Keratinocyte (primary cell): ENCODE measurements at regions not wholly inside any gene's neighbourhood (a gene's known extent, or its start where the extent isn't known, plus 50 kb on each side); places are given as distances from the start of the nearest gene placed in this dataset.

Experiments
- DNase-seq: peaks from one replicate; pipeline ENCODE4 v3.0.0-alpha.2; 2011; ENCODE audit warnings: low read depth, missing footprints, low spot score
- FAIRE-seq: peaks from 2 replicates; lab custom pipeline; 2011; peaks lifted over from hg19 to GRCh38; lab: Jason Lieb, UNC
- H2AFZ ChIP-seq: 2 replicates; pipeline ENCODE4 v1.6.0; 2012; ENCODE audit warnings: low read length, control low read depth, inconsistent platforms; ENCODE audit not compliant: control insufficient read depth
- H3K27ac ChIP-seq: 2 replicates; pipeline ENCODE4 v1.5.1; 2011; ENCODE audit warnings: low read length; ENCODE audit not compliant: control insufficient read depth, insufficient read depth
- H3K27me3 ChIP-seq: 3 replicates; pipeline ENCODE4 v1.6.0; 2011; ENCODE audit warnings: low read length; ENCODE audit not compliant: control insufficient read depth, insufficient read depth; ENCODE audit errors: extremely low read depth
- H3K36me3 ChIP-seq, 2 experiments: 2 replicates in 1 of 2; 3 replicates in 1 of 2; pipeline ENCODE4 v1.5.1; 2011; ENCODE audit warnings: low read length in 2 of 2, mild to moderate bottlenecking in 1 of 2; ENCODE audit not compliant: control insufficient read depth in 2 of 2, insufficient read depth in 2 of 2; ENCODE audit errors: extremely low read depth in 1 of 2
- H3K4me1 ChIP-seq: 3 replicates; pipeline ENCODE4 v1.5.1; 2011; ENCODE audit warnings: low read length; ENCODE audit not compliant: control insufficient read depth, insufficient read depth; ENCODE audit errors: extremely low read depth
- H3K4me2 ChIP-seq: 3 replicates; pipeline ENCODE4 v1.6.0; 2011; ENCODE audit warnings: low read depth, low read length; ENCODE audit not compliant: control insufficient read depth, insufficient read depth; ENCODE audit errors: extremely low read depth
- H3K4me3 ChIP-seq, 3 experiments: fragments of 200-600 bp in 1 of 3; sonication (generic) in 1 of 3; 2 replicates in 2 of 3; 3 replicates in 1 of 3; pipeline ENCODE4 v1.5.1; 2011 to 2016; ENCODE audit warnings: low read length in 3 of 3, mild to moderate bottlenecking in 3 of 3, control low read depth in 2 of 3, inconsistent platforms in 1 of 3, low read depth in 1 of 3, mixed read lengths in 1 of 3, mixed run types in 1 of 3, moderate library complexity in 1 of 3; ENCODE audit not compliant: control insufficient read depth in 2 of 3, insufficient read depth in 2 of 3; ENCODE audit errors: extremely low read depth in 1 of 3
- H3K79me2 ChIP-seq: 2 replicates; pipeline ENCODE4 v1.6.0; 2012; ENCODE audit warnings: low read length; ENCODE audit not compliant: control insufficient read depth, insufficient read depth
- H3K9ac ChIP-seq: 3 replicates; pipeline ENCODE4 v1.6.0; 2011; ENCODE audit warnings: low read length; ENCODE audit not compliant: control insufficient read depth, insufficient read depth; ENCODE audit errors: extremely low read depth
- H3K9me1 ChIP-seq: 3 replicates; pipeline ENCODE4 v1.6.0; 2011; ENCODE audit warnings: low read length; ENCODE audit not compliant: control insufficient read depth, insufficient read depth; ENCODE audit errors: extremely low read depth
- H3K9me3 ChIP-seq: 2 replicates; pipeline ENCODE4 v1.5.1; 2012; ENCODE audit warnings: low read depth, low read length; ENCODE audit not compliant: control insufficient read depth
- H4K20me1 ChIP-seq: 3 replicates; pipeline ENCODE4 v1.6.0; 2011; ENCODE audit warnings: low read length; ENCODE audit not compliant: control insufficient read depth, insufficient read depth; ENCODE audit errors: extremely low read depth
- EZH2 ChIP-seq: IDR thresholded peaks from one replicate; pipeline ENCODE4 v1.6.1; 2012; ENCODE audit warnings: inconsistent platforms, mild to moderate bottlenecking, low read length, moderate library complexity
- dilution Hi-C: fragments of 300-500 bp; cut with MboI; formaldehyde crosslinking; loops from one replicate; pipeline ENCODE4 v1.7.0; 2020; ENCODE audit warnings: low sequenced_read_pairs; ENCODE audit not compliant: extremely low pct_ligation_motif_present
- TF ChIP-seq, protein P1 (sequence below), 3 experiments: IDR thresholded peaks in 1 of 3; conservative IDR thresholded peaks in 1 of 3; optimal IDR thresholded peaks in 1 of 3; 2 replicates in 2 of 3; 3 replicates in 1 of 3; pipeline versions ENCODE3 to v1.5.1; 2011; ENCODE audit warnings: low read length in 3 of 3, mild to moderate bottlenecking in 3 of 3, moderate library complexity in 2 of 3, control low read depth in 1 of 3, inconsistent platforms in 1 of 3; ENCODE audit not compliant: insufficient read depth in 2 of 3; ENCODE audit errors: extremely low read depth in 1 of 3

GRCh38 chr11:116035977-116036376 is 531.8 kb upstream of the CADM1 start:
- H4K20me1 ChIP-seq, result no peaks in the 10 kb centered on the region
- peaks cover 2% of the 10 kb centered on the region for H3K27me3 ChIP-seq
- H3K36me3 ChIP-seq, result no peaks in the 10 kb centered on the region
- no peak overlapping the region for H3K27ac ChIP-seq
- TF ChIP-seq, protein P1, sequence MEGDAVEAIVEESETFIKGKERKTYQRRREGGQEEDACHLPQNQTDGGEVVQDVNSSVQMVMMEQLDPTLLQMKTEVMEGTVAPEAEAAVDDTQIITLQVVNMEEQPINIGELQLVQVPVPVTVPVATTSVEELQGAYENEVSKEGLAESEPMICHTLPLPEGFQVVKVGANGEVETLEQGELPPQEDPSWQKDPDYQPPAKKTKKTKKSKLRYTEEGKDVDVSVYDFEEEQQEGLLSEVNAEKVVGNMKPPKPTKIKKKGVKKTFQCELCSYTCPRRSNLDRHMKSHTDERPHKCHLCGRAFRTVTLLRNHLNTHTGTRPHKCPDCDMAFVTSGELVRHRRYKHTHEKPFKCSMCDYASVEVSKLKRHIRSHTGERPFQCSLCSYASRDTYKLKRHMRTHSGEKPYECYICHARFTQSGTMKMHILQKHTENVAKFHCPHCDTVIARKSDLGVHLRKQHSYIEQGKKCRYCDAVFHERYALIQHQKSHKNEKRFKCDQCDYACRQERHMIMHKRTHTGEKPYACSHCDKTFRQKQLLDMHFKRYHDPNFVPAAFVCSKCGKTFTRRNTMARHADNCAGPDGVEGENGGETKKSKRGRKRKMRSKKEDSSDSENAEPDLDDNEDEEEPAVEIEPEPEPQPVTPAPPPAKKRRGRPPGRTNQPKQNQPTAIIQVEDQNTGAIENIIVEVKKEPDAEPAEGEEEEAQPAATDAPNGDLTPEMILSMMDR (optimal IDR thresholded peaks at IDR 0.05 in 1 of 3, IDR thresholded peaks at IDR 0.05 in 1 of 3, conservative IDR thresholded peaks at IDR 0.05 in 1 of 3; ENCODE audit: extremely low read depth in 1 of 3, insufficient read depth in 2 of 3, low read length in 3 of 3), result no peak
- no peak for TF ChIP-seq EZH2
- H3K9me1 ChIP-seq, result no peaks in the 10 kb centered on the region
- no peak overlapping the region for H3K9ac ChIP-seq
- dilution Hi-C loops, result no loop called here
- no peak overlapping the region for H3K4me2 ChIP-seq
- no peak overlapping the region for H2AFZ ChIP-seq
- no peak for DNase-seq
- H3K4me3 ChIP-seq, result no peak overlapping the region
- no peaks in the 10 kb centered on the region for H3K9me3 ChIP-seq
- no peak for FAIRE-seq
- no peaks in the 10 kb centered on the region for H3K79me2 ChIP-seq
- no peaks in the 10 kb centered on the region for H3K4me1 ChIP-seq

DNA sequence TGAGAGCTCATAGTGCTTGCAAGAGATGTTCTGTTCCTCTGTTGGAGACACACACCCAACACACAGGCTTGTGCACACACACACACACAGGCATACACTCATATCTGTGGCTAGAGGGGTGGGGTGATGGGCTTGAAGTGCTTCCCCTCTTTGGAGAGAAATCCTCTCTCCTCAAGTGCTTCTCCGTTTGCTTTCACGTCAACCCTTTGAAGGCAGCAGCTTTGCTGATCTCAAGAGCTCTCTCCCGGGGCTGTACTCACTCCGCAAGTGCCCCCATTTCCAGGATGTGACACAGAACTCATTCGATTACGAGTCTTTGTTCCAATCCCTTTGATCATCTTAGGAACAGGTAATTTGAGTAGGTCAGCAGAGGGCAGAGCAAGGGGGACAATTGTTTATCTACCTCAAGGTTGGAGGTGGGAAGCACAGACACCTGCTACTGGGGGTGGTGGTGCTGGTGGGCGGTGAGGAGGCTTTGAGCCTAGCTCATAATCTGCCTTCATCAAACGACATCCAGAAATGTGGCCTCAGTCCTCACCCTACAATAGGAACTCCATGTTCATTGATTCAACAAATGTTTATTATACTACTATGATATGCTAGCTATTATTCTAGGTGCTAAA is 529.8 kb upstream of the CADM1 start:
- no peaks in the 10 kb centered on the region for H3K4me1 ChIP-seq
- FAIRE-seq, result no peak
- TF ChIP-seq EZH2, result no peak
- TF ChIP-seq, protein P1 (optimal IDR thresholded peaks at IDR 0.05 in 1 of 3, IDR thresholded peaks at IDR 0.05 in 1 of 3, conservative IDR thresholded peaks at IDR 0.05 in 1 of 3; ENCODE audit: extremely low read depth in 1 of 3, insufficient read depth in 2 of 3, low read length in 3 of 3), result no peak
- no peaks in the 10 kb centered on the region for H4K20me1 ChIP-seq
- dilution Hi-C loops, result no loop called here
- no peak for DNase-seq
- H3K4me3 ChIP-seq, result no peak overlapping the region
- no peak overlapping the region for H3K4me2 ChIP-seq
- no peak overlapping the region for H3K9ac ChIP-seq
- no peaks in the 10 kb centered on the region for H3K9me1 ChIP-seq
- H3K36me3 ChIP-seq, result no peaks in the 10 kb centered on the region
- no peaks in the 10 kb centered on the region for H3K9me3 ChIP-seq
- H3K79me2 ChIP-seq, result no peaks in the 10 kb centered on the region
- H2AFZ ChIP-seq, result no peak overlapping the region
- H3K27me3 ChIP-seq, result peaks cover 2% of the 10 kb centered on the region
- H3K27ac ChIP-seq, result no peak overlapping the region
